ENCODE measurements at regions not wholly inside any gene's neighbourhood (a gene's known extent, or its start where the extent isn't known, plus 50 kb on each side); places are given as distances from the start of the nearest gene placed in this dataset.

DNA sequence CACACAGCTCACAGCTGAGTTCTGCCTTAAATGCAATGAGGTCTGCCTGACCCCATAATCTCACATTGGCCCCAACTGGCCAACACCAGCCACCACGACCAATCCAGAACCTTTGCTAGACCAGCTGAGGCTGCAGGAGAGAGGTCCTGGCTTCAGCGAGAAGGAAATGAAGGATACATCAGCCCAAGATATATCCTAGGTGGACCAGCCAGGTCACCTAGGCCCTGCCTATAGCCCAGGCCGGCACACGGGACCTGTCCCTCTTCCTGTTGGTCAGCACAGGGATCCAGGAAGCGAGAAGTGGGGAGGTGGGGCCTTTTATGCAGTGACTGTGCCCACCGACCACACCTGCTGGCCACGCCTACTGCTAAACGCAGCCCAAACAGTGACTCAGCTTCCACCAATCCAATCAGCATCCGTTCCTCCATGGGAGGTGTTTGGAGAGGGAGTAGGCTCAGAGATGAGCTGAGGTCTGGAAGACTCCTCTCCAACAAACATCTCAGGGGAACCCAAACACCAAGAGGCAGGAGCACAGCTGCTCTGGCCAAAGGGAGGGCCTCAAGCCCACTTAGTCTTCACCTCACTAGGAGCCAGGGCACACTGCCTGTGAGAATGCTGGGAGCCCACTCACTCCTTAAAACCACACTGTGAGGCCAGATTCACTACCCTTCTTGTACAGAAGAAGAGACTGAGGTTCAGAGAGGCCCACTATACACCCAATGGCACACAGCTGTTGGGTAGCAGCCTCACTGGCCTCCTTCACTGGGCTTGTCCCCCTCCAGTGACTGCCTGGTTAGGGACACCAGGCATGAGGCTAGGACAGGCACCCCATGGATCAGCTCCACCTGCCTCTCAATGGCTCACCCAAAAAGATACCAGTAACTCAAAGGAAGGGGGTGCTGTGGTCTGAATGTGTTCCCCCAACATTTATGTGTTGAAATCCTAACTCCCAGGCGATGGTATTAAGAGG, 51.3 kb upstream of the PPP2R5C start:
- intact Hi-C loops (cut with DNase I; ENCODE audit: low total_unique reads), result loop anchor here (5.0 to 10.0 kb wide), 2 partner anchors 135 to 252 kb away; partner anchors contain the start of gene DYNC1H1
- no peak overlapping the region for H3K4me3 ChIP-seq
- TF ChIP-seq, protein P1, sequence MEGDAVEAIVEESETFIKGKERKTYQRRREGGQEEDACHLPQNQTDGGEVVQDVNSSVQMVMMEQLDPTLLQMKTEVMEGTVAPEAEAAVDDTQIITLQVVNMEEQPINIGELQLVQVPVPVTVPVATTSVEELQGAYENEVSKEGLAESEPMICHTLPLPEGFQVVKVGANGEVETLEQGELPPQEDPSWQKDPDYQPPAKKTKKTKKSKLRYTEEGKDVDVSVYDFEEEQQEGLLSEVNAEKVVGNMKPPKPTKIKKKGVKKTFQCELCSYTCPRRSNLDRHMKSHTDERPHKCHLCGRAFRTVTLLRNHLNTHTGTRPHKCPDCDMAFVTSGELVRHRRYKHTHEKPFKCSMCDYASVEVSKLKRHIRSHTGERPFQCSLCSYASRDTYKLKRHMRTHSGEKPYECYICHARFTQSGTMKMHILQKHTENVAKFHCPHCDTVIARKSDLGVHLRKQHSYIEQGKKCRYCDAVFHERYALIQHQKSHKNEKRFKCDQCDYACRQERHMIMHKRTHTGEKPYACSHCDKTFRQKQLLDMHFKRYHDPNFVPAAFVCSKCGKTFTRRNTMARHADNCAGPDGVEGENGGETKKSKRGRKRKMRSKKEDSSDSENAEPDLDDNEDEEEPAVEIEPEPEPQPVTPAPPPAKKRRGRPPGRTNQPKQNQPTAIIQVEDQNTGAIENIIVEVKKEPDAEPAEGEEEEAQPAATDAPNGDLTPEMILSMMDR (IDR thresholded peaks at IDR 0.05 in 4 of 5, conservative IDR thresholded peaks at IDR 0.05 in 1 of 5), result no peak
- no peak for TF ChIP-seq POLR2A (IDR thresholded peaks at IDR 0.05)
- ATAC-seq (no peak), DNase-seq (no peak)
- peaks cover 0 to 4% (median 0%) of the 10 kb centered on the region in 3 donors for H3K27me3 ChIP-seq
- H3K27ac ChIP-seq, result no peak overlapping the region
- H3K9me3 ChIP-seq, result no peaks in the 10 kb centered on the region
- in situ Hi-C loops (cut with MboI; ENCODE audit: low sequenced_read_pairs in 4 of 4), result loop anchor here in 1 of 4 donors (10.0 to 25.0 kb wide), 2 partner anchors 135 to 377 kb away; partner anchors contain the start of gene HSP90AA1
- peaks cover 0 to 7% of the 10 kb centered on the region in 2 donors for H3K4me1 ChIP-seq
- H3K36me3 ChIP-seq, result no peaks in the 10 kb centered on the region

DNA sequence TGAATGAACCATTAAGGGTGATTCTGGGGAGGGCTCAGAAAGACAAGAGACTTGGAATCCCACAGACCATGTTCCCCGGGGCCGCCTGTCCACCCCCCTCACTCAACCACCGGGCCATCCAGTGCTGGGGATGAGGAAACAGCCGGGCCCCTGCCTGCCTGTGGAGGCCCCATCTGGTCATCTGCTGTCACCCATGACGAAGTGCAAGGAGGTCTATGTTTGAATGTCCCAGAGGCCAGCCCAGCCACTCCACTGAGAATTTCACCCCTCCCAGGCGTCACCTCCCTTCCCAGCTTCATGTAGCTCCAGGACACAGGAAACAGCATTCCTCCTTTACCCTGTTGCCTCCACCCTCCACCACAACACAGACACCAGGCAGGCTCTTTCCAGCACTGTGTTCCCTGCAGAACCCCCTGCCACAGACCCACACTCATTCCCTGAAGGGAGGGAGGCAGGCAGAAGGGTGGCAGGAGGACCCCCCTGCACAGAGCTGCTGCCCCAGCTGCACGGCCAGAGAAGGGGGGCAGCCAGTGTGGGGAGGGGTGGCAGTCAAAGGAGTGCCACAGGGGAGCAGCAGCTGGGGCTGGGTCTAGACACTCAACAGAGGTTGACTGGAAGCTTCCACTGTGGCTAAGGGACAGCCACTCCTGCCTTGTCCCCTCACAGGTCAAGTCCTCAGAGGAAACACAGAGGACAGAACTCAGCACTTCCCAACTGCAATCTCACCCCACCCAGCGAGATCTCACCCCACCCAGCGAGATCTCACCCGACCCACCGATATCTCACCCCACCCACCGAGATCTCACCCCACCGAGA, 50.3 kb upstream of the PPP2R5C start:
- ATAC-seq, result no peak
- intact Hi-C loops (cut with DNase I; ENCODE audit: low total_unique reads), result no loop called here
- H3K27ac ChIP-seq, result no peak overlapping the region
- no peaks in the 10 kb centered on the region for H3K36me3 ChIP-seq
- H3K27me3 ChIP-seq, result no peaks in the 10 kb centered on the region
- in situ Hi-C loops (cut with MboI; ENCODE audit: low sequenced_read_pairs in 4 of 4), result loop anchor here in 1 of 4 donors (25.0 kb wide), 1 partner anchor 376 kb away; the partner anchor contains the start of gene HSP90AA1
- H3K4me3 ChIP-seq, result no peak overlapping the region
- no peaks in the 10 kb centered on the region for H3K9me3 ChIP-seq
- DNase-seq, result no peak
- peaks cover 0 to 7% of the 10 kb centered on the region in 2 donors for H3K4me1 ChIP-seq
- TF ChIP-seq, protein P1 (IDR thresholded peaks at IDR 0.05 in 4 of 5, conservative IDR thresholded peaks at IDR 0.05 in 1 of 5), result no peak
- no peak for TF ChIP-seq POLR2A (IDR thresholded peaks at IDR 0.05)

Measured in gastrocnemius medialis (tissue), 4 donors.